Right ventricle myocardium superior (tissue), 1 donor: ENCODE measurements at regions not wholly inside any gene's neighbourhood (a gene's known extent, or its start where the extent isn't known, plus 50 kb on each side); places are given as distances from the start of the nearest gene placed in this dataset.

ENCODE experiments used
- ATAC-seq: fragments of 200-7000 bp; cut with Tn5 transposase; one replicate; pipeline ENCODE4 v1.9.1; 2020; ENCODE audit warnings: mild to moderate bottlenecking; ENCODE audit not compliant: poor library complexity
- DNase-seq: peaks from one replicate; pipeline ENCODE4 v3.0.0-alpha.2; 2020
- intact Hi-C: fragments of 100-400 bp; cut with DNase I; formaldehyde crosslinking; loops from one replicate; pipeline ENCODE4 v1.11.2; 2022
- donor health status: DM: no; HTN: yes; CAD: no; lungs with severe emphysema.

GRCh38 chr2:147495734-147496133 is 349.1 kb upstream of the ACVR2A start:
- intact Hi-C loops, result no loop called here
- ATAC-seq (no peak), DNase-seq (no peak)

GRCh38 chr2:147492471-147492870 is 352.4 kb upstream of the ACVR2A start:
- DNase-seq, result no peak
- no peak for ATAC-seq
- intact Hi-C loops, result no loop called here

GRCh38 chr2:147491506-147491905 is 353.3 kb upstream of the ACVR2A start:
- DNase-seq, result no peak
- no peak for ATAC-seq
- intact Hi-C loops, result no loop called here

- intact Hi-C loops, result no loop called here
- no peak for ATAC-seq
- no peak for DNase-seq
Measured at GRCh38 chr2:147490401-147491261, 354.2 kb upstream of the ACVR2A start.

- no peak for DNase-seq
- no peak for ATAC-seq
- intact Hi-C loops, result no loop called here
Measured at GRCh38 chr2:147488472-147488871, 356.4 kb upstream of the ACVR2A start.

GRCh38 chr2:147487978-147488289 is 356.9 kb upstream of the ACVR2A start:
- DNase-seq (no peak), ATAC-seq (no peak)
- intact Hi-C loops, result no loop called here

GRCh38 chr2:147487286-147487977 is 357.4 kb upstream of the ACVR2A start:
- DNase-seq, result no peak
- no peak for ATAC-seq
- intact Hi-C loops, result no loop called here

GRCh38 chr2:147485210-147485851 is 359.5 kb upstream of the ACVR2A start:
- intact Hi-C loops, result loop anchor here (2.0 kb wide), 1 partner anchor 15 kb away; no protein-coding TSS in a partner anchor
- ATAC-seq, result no peak
- no peak for DNase-seq

- DNase-seq (no peak), ATAC-seq (no peak)
- intact Hi-C loops, result loop anchor here (2.0 kb wide), 1 partner anchor 17 kb away; no protein-coding TSS in a partner anchor
Measured at GRCh38 chr2:147483911-147484310, 360.9 kb upstream of the ACVR2A start.

- intact Hi-C loops, result no loop called here
- ATAC-seq, result no peak
- no peak for DNase-seq
Measured at GRCh38 chr2:147482916-147483669, 361.7 kb upstream of the ACVR2A start.

- intact Hi-C loops, result no loop called here
- no peak for ATAC-seq
- no peak for DNase-seq
Measured at GRCh38 chr2:147482111-147482895, 362.5 kb upstream of the ACVR2A start.

- DNase-seq (no peak), ATAC-seq (no peak)
- intact Hi-C loops, result no loop called here
Measured at GRCh38 chr2:147479358-147479757, 365.5 kb upstream of the ACVR2A start.

- ATAC-seq, result no peak
- DNase-seq, result no peak
- intact Hi-C loops, result no loop called here
Measured at GRCh38 chr2:147473075-147473474, 371.8 kb upstream of the ACVR2A start.

GRCh38 chr2:147471126-147471525 is 373.7 kb upstream of the ACVR2A start:
- no peak for ATAC-seq
- DNase-seq, result no peak
- intact Hi-C loops, result no loop called here

GRCh38 chr2:147469471-147469870 is 375.4 kb upstream of the ACVR2A start:
- ATAC-seq, result no peak
- intact Hi-C loops, result no loop called here

GRCh38 chr2:147468963-147469362 is 375.9 kb upstream of the ACVR2A start:
- intact Hi-C loops, result no loop called here
- ATAC-seq (no peak), DNase-seq (no peak)

More at GRCh38 chr2:147469471-147469870, 375.4 kb upstream of the ACVR2A start:
- no peak for DNase-seq

GRCh38 chr2:147468349-147468748 is 376.5 kb upstream of the ACVR2A start:
- intact Hi-C loops, result no loop called here
- DNase-seq (no peak), ATAC-seq (no peak)

- intact Hi-C loops, result no loop called here
- ATAC-seq, result no peak
- DNase-seq, result no peak
Measured at GRCh38 chr2:147467441-147467840, 377.4 kb upstream of the ACVR2A start.
